Immature natural killer cell (primary cell): ENCODE measurements at regions not wholly inside any gene's neighbourhood (a gene's known extent, or its start where the extent isn't known, plus 50 kb on each side); places are given as distances from the start of the nearest gene placed in this dataset.
A peak's percentile ranks its signal among the peaks of the same experiment; 100 is the strongest.

ENCODE experiments used
- DNase-seq, 3 donors: peaks; one replicate each; pipeline ENCODE4 v3.0.0; 2022; ENCODE audit warnings: mixed read lengths in 1 of 3
- H3K27ac Mint-ChIP-seq, 6 donors: one replicate each; pipeline ENCODE4 v1.8.0; 2020; ENCODE audit warnings: mixed read lengths in 6 of 6, mild to moderate bottlenecking in 5 of 6, inconsistent platforms in 4 of 6, moderate library complexity in 3 of 6
- H3K27me3 Mint-ChIP-seq, 3 donors: one replicate each; pipeline ENCODE4 v1.8.0; 2020 to 2021; ENCODE audit warnings: low read depth in 3 of 3, mild to moderate bottlenecking in 3 of 3, mixed read lengths in 3 of 3, moderate library complexity in 3 of 3, inconsistent platforms in 1 of 3
- H3K36me3 Mint-ChIP-seq, 3 donors: one replicate each; pipeline ENCODE4 v1.8.0; 2020; ENCODE audit warnings: mixed read lengths in 3 of 3, inconsistent platforms in 2 of 3, mild to moderate bottlenecking in 2 of 3
- H3K4me1 Mint-ChIP-seq, 2 donors: one replicate each; pipeline ENCODE4 v1.8.0; 2020; ENCODE audit warnings: inconsistent platforms in 2 of 2, mild to moderate bottlenecking in 2 of 2, mixed read lengths in 2 of 2, moderate library complexity in 1 of 2
- H3K4me3 Mint-ChIP-seq, 5 donors: one replicate each; pipeline ENCODE4 v1.8.0; 2020; ENCODE audit warnings: mild to moderate bottlenecking in 5 of 5, mixed read lengths in 5 of 5, inconsistent platforms in 3 of 5, moderate library complexity in 3 of 5
- H3K9me3 Mint-ChIP-seq, 6 donors: one replicate each; pipeline ENCODE4 v1.8.0; 2020; ENCODE audit warnings: mild to moderate bottlenecking in 6 of 6, mixed read lengths in 6 of 6, inconsistent platforms in 4 of 6, moderate library complexity in 3 of 6

DNA sequence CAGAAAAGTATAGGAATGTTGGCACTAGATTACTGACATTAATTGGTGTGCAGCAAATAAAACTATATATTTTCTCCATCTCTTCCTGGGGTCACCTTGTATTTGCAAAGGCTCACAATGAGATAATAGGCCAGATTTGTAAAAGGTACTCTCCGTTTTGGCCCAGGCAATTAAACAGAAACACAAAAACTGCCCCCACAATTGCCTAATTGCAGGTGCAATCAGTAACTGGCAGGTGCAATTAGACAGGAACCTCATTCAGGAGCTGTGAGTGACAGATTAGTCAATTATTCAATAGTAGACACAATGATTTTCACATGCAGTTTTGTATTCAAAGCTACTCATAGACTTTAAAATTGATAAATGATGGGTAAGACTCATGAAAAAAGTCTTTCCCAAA, 451.4 kb upstream of the ID2 start:
- no peaks in the 10 kb centered on the region for H3K9me3 Mint-ChIP-seq
- peaks cover 29 to 61% of the 10 kb centered on the region in 2 donors for H3K4me1 Mint-ChIP-seq
- H3K4me3 Mint-ChIP-seq: peak overlapping the region in 1 of 5 donors; percentile 52
- H3K36me3 Mint-ChIP-seq: peaks cover 19 to 36% (median 36%) of the 10 kb centered on the region in 3 donors
- H3K27me3 Mint-ChIP-seq: peaks cover 2 to 4% (median 3%) of the 10 kb centered on the region in 3 donors
- no peak for DNase-seq
- H3K27ac Mint-ChIP-seq: peak overlapping the region in 4 of 6 donors; percentile 41 to 77 (median 50)

DNA sequence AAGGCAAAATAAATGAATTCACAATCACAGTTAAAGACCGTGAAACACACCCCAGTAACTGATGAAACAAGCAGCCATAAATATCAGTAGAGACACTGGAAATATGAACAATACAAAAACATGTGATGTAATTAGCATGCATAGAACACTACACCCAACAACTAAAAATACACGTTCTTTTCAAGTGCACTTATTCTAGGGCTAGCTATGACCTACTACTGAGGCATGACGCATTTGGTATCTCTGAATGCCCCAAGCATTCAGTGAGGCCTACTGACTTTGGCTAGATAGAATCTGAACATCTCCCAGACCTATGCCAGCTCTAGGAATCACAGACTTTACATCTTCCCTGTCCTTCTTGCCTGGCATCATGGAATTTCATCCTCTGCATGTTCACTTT, 450.0 kb upstream of the ID2 start:
- DNase-seq: no peak
- Mint-ChIP-seq H3K9me3 (no peaks in the 10 kb centered on the region), H3K4me1 (peaks cover 31 to 68% of the 10 kb centered on the region in 2 donors), H3K27ac (no peak overlapping the region), H3K27me3 (peaks cover 2 to 4% (median 3%) of the 10 kb centered on the region in 3 donors), H3K4me3 (no peak overlapping the region), H3K36me3 (peaks cover 19 to 39% (median 39%) of the 10 kb centered on the region in 3 donors)

DNA sequence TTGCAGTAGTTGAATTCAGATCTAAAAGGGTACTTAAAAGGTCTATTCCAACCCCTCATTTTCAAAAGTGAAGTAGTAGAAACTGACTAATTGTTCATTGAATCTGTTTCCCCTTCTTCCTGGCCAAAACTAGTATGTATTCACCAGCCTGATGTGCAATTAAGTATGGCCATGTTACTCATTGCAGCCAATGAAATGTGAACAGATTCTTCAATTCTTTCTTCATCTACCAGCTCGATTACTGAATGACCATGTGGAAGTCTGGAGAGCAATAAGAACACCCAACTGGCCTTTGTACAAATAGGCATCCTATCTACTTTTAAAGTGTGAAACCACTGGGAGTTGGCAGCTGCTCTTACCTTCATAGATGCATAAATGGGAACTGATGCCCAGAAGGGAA, 449.0 kb upstream of the ID2 start:
- DNase-seq: no peak
- Mint-ChIP-seq H3K9me3 (no peaks in the 10 kb centered on the region), H3K4me3 (no peak overlapping the region), H3K36me3 (peaks cover 20 to 39% (median 35%) of the 10 kb centered on the region in 3 donors), H3K27ac (no peak overlapping the region), H3K27me3 (peaks cover 2 to 5% (median 4%) of the 10 kb centered on the region in 3 donors), H3K4me1 (peaks cover 31 to 69% of the 10 kb centered on the region in 2 donors)

GRCh38 chr2:8234253-8234652, 447.6 kb upstream of the ID2 start:
- DNase-seq: no peak
- Mint-ChIP-seq H3K27ac (peak overlapping the region in 1 of 6 donors; percentile 73), H3K27me3 (peaks cover 2 to 5% (median 4%) of the 10 kb centered on the region in 3 donors), H3K36me3 (peaks cover 20 to 44% (median 33%) of the 10 kb centered on the region in 3 donors), H3K4me3 (peak overlapping the region in 1 of 5 donors; percentile 35), H3K9me3 (no peaks in the 10 kb centered on the region), H3K4me1 (peaks cover 42 to 76% of the 10 kb centered on the region in 2 donors)

DNA sequence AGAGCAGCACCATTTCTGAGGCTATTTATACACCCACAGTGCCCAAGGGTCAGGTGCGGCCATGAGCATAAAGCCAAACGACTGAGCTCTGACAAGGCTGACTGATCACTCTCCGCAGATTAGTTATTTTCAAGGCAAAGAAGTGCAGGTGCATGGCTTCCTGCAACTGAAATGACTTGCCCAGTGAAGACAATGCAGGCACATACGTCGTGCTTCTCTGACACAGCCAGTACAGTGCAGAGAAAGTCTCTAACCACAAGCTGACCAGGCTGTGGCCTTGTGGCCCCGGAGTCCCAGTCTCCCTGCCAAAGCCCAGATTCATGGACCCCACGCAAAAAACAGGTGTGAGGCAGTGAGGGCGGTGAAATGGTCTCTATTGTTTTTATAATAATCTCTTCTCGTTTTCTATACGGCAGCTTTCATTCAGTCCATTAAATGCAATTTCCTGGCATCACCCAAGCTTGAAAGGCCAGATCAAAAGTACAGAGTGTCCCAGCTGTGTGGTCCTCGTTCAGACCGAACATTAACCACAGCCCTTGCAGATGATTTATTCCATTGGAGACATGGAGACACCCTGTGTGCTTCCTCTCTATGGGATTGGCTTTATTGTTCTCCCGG, 447.0 kb upstream of the ID2 start:
- H3K9me3 Mint-ChIP-seq: no peaks in the 10 kb centered on the region
- H3K4me1 Mint-ChIP-seq: peaks cover 42 to 76% of the 10 kb centered on the region in 2 donors
- H3K27me3 Mint-ChIP-seq: peaks cover 0 to 4% (median 2%) of the 10 kb centered on the region in 3 donors
- peak in 1 of 3 donors; percentile 13 for DNase-seq
- peaks cover 20 to 47% (median 34%) of the 10 kb centered on the region in 3 donors for H3K36me3 Mint-ChIP-seq
- peak overlapping the region in 5 of 6 donors; percentile 25 to 74 (median 43) for H3K27ac Mint-ChIP-seq
- H3K4me3 Mint-ChIP-seq: peak overlapping the region; percentile 15 to 44 (median 36)

GRCh38 chr2:8235419-8235818, 446.4 kb upstream of the ID2 start:
- peak overlapping the region in 2 of 6 donors; percentile 73 to 74 for H3K27ac Mint-ChIP-seq
- H3K4me1 Mint-ChIP-seq: peaks cover 42 to 75% of the 10 kb centered on the region in 2 donors
- H3K36me3 Mint-ChIP-seq: peaks cover 20 to 51% (median 37%) of the 10 kb centered on the region in 3 donors
- H3K9me3 Mint-ChIP-seq: no peaks in the 10 kb centered on the region
- H3K27me3 Mint-ChIP-seq: peaks cover 0 to 4% (median 2%) of the 10 kb centered on the region in 3 donors
- no peak for DNase-seq
- peak overlapping the region in 1 of 5 donors; percentile 35 for H3K4me3 Mint-ChIP-seq

DNA sequence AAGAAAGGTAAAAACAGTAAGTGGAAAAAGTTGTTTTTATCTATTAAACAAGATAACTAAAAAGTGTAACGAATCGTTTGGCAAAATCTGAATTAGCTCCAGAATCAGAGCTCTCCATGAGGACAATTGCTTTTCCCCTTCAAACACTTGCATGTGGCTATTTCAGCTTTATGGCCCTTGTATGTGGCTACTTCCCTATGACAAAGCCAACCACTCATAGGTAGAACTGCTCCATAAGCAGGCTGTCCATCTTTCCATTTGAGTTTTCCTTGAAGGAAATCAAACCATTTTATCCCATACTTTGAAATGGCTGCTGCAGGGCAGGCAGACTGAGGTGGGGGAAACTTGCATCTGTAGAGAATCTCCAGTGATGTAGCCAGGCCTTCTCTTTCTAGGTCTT, 445.5 kb upstream of the ID2 start:
- Mint-ChIP-seq H3K27me3 (peaks cover 2 to 4% (median 3%) of the 10 kb centered on the region in 3 donors), H3K36me3 (peaks cover 27 to 57% (median 43%) of the 10 kb centered on the region in 3 donors), H3K4me3 (no peak overlapping the region), H3K4me1 (peaks cover 42 to 73% of the 10 kb centered on the region in 2 donors), H3K9me3 (no peaks in the 10 kb centered on the region), H3K27ac (peak overlapping the region in 1 of 6 donors; percentile 9)
- no peak for DNase-seq

DNA sequence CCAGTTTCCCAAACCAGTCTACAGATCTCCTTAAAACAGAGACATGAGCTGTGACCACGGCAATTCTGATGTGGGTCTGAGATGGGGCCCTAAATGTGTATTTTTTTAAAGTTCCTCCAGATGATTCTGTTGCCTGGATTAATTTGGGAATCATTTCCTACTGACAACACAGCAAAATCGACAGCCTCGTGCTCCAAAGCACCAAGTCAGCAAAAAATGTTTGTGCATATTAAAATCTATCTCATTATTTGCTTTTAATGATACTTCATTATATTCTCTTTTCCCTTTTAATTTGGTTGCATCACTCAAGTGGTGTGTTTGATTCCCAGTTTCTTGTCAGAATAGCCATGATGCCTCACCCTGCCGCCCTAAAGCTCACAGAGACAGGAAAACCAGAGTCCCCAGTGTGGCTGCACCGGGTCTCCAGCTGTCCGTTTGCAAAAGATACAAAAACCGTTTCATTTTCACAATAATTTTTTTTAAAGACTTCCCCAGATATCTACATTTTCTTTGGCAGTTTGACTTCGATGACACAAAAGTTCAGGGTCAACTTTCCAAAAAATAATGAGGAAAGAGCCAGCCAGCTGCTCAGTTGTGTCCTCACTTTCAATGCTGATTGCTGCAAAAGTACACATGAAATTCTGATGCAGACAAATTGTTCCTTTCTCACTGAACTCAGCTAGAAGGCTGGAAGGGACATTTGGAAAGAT, 443.2 kb upstream of the ID2 start:
- peaks cover 37 to 70% (median 57%) of the 10 kb centered on the region in 3 donors for H3K36me3 Mint-ChIP-seq
- peak overlapping the region; percentile 63 to 83 (median 67) for H3K4me3 Mint-ChIP-seq
- no peak for DNase-seq
- H3K27ac Mint-ChIP-seq: peak overlapping the region; percentile 4 to 86 (median 70)
- H3K9me3 Mint-ChIP-seq: no peaks in the 10 kb centered on the region
- H3K27me3 Mint-ChIP-seq: peaks cover 2 to 6% (median 2%) of the 10 kb centered on the region in 3 donors
- peaks cover 40 to 76% of the 10 kb centered on the region in 2 donors for H3K4me1 Mint-ChIP-seq

- Mint-ChIP-seq H3K36me3 (peaks cover 41 to 72% (median 67%) of the 10 kb centered on the region in 3 donors), H3K4me1 (peaks cover 36 to 74% of the 10 kb centered on the region in 2 donors), H3K9me3 (no peaks in the 10 kb centered on the region), H3K27ac (peak overlapping the region; percentile 13 to 86 (median 80)), H3K4me3 (peak overlapping the region; percentile 2 to 83 (median 35)), H3K27me3 (peaks cover under 1 to 6% (median 2%) of the 10 kb centered on the region in 3 donors)
- peak in 2 of 3 donors; percentile 28 to 30 for DNase-seq
Measured at GRCh38 chr2:8239531-8240088, 442.2 kb upstream of the ID2 start.

GRCh38 chr2:8241317-8241716, 440.5 kb upstream of the ID2 start:
- no peak overlapping the region for H3K4me3 Mint-ChIP-seq
- no peak for DNase-seq
- H3K27ac Mint-ChIP-seq: peak overlapping the region in 3 of 6 donors; percentile 27 to 81 (median 39)
- peaks cover 0 to 6% (median 4%) of the 10 kb centered on the region in 3 donors for H3K27me3 Mint-ChIP-seq
- H3K9me3 Mint-ChIP-seq: no peaks in the 10 kb centered on the region
- H3K4me1 Mint-ChIP-seq: peaks cover 31 to 75% of the 10 kb centered on the region in 2 donors
- peaks cover 47 to 74% (median 67%) of the 10 kb centered on the region in 3 donors for H3K36me3 Mint-ChIP-seq

- Mint-ChIP-seq H3K4me1 (peaks cover 33 to 61% of the 10 kb centered on the region in 2 donors), H3K27me3 (peaks cover 0 to 6% (median 2%) of the 10 kb centered on the region in 3 donors), H3K9me3 (no peaks in the 10 kb centered on the region), H3K36me3 (peaks cover 50 to 75% (median 66%) of the 10 kb centered on the region in 3 donors), H3K27ac (peak overlapping the region in 1 of 6 donors; percentile 4), H3K4me3 (no peak overlapping the region)
- no peak for DNase-seq
Measured at GRCh38 chr2:8242739-8243138, 439.1 kb upstream of the ID2 start.

DNA sequence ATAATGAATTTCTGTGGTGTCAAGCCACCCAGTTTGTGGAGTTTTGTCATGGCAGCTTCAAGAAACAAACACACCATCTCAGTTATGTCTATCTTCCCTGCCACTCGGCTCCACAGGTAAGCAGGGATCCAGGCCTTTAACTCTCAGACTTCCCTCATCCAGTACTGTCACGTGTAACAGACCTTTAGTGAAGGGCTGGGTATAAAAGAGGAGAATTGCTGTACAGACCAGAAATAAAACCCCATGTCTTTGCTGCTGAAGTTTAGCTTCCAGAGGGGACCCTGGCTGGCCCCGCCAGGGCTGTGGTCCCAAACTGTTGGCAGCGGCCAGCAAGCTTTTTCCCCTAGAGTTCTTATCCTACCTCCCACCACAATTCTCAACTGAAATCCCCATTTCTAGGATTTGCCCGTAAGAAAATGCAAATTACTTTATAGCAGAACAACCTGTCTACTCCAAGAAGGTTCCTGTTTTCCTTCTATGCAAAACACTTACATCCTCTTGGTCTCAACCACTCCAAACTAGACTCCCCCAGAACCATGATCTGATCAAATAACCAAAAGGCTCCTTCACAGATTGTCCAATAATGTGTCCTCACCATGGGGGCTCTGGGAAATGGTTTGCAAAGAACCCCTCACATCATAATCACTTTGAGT, 438.0 kb upstream of the ID2 start:
- H3K9me3 Mint-ChIP-seq: no peaks in the 10 kb centered on the region
- DNase-seq: no peak
- H3K4me1 Mint-ChIP-seq: peaks cover 23 to 50% of the 10 kb centered on the region in 2 donors
- H3K27me3 Mint-ChIP-seq: peaks cover 0 to 6% (median 2%) of the 10 kb centered on the region in 3 donors
- peak overlapping the region in 2 of 6 donors; percentile 5 to 55 for H3K27ac Mint-ChIP-seq
- peaks cover 50 to 77% (median 73%) of the 10 kb centered on the region in 3 donors for H3K36me3 Mint-ChIP-seq
- no peak overlapping the region for H3K4me3 Mint-ChIP-seq

DNA sequence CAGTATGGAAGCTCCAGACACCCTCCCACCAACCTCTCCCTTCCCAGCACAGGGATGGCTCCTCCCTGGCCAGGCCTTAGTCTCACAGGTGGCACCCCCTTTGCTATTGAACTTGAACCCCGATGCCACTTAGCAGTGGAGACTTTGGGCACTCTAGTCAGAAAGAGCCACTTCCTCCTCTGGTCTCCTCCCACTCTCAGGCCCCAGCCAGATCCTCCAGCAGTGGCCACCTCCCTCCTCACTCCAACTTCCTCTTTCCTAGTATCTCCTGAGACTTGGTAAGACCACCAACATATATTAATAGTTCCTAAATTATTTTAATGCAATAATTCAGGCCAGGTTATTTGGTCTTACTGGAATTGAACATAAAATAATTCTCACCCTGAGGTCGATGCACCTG, 437.2 kb upstream of the ID2 start:
- no peak for DNase-seq
- peaks cover 51 to 77% (median 75%) of the 10 kb centered on the region in 3 donors for H3K36me3 Mint-ChIP-seq
- H3K27ac Mint-ChIP-seq: peak overlapping the region in 5 of 6 donors; percentile 7 to 55 (median 33)
- H3K9me3 Mint-ChIP-seq: no peaks in the 10 kb centered on the region
- H3K27me3 Mint-ChIP-seq: peaks cover 0 to 6% (median 2%) of the 10 kb centered on the region in 3 donors
- H3K4me1 Mint-ChIP-seq: peaks cover 16 to 42% of the 10 kb centered on the region in 2 donors
- H3K4me3 Mint-ChIP-seq: peak overlapping the region in 1 of 5 donors; percentile 36
